ENCODE measurements at regions not wholly inside any gene's neighbourhood (a gene's known extent, or its start where the extent isn't known, plus 50 kb on each side); places are given as distances from the start of the nearest gene placed in this dataset.

GRCh38 chr7:88546808-88547207 lies 212.7 kb upstream of the ZNF804B start:
- POLR2A ChIA-PET: no interaction called here
- no peak overlapping the region for H3K4me3 ChIP-seq (replicated peaks in 1 of 3; ENCODE audit: insufficient read depth in 1 of 3, low read depth in 2 of 3, low read length in 3 of 3)
- DNase-seq (ENCODE audit: low spot score) (peak; percentile 58), FAIRE-seq (peak; percentile 56), ATAC-seq (peak; percentile 96)
- 4% methylated on average over 2 of the region's 2 CpGs for WGBS (ENCODE audit: low lambda C conversion rate)
- no peaks in the 10 kb centered on the region for H3K9me3 ChIP-seq (ENCODE audit: low read length)
- H4K20me1 ChIP-seq (ENCODE audit: insufficient read depth, low read length): no peaks in the 10 kb centered on the region
- H3K4me2 ChIP-seq (ENCODE audit: low read depth, low read length): no peak overlapping the region
- in situ Hi-C loops (cut with HindIII; ENCODE audit: extremely low pct_ligation_motif_present, low pct_unique_long_range_greater_than_20kb) (loop anchor here (10.0 kb wide), 2 partner anchors 288 to 1078 kb away; no protein-coding TSS in a partner anchor), intact Hi-C loops (cut with micrococcal nuclease; ENCODE audit: unreplicated experiment) (loop anchor here (1.0 to 10.0 kb wide), 3 partner anchors 304 to 1878 kb away; no protein-coding TSS in a partner anchor)
- CTCF ChIA-PET (ENCODE audit: low intra/inter-chr PET ratio, low total read pairs): interaction anchor here (1.1 to 1.7 kb wide), 2 partner anchors 289 to 1076 kb away, joined by 4 to 6 read pairs; no protein-coding TSS in a partner anchor
- no TSS peak for BruUV-seq (replicated peaks)
- no peak overlapping the region for H2AFZ ChIP-seq (ENCODE audit: low read length)
- no peaks in the 10 kb centered on the region for H3K27me3 ChIP-seq (ENCODE audit: control insufficient read depth in 1 of 2, insufficient read depth in 2 of 2, low read length in 2 of 2)
- TF ChIP-seq ERF (CRISPR knock-in tag; IDR thresholded peaks at IDR 0.05): 0 out of 2 replicates have a peak, but pooled peaks have one; percentile 21
- no peak for TF ChIP-seq HMG20B (CRISPR knock-in tag; conservative IDR thresholded peaks at IDR 0.05)
- TF ChIP-seq ZNF644 (CRISPR knock-in tag; IDR thresholded peaks at IDR 0.05; ENCODE audit: low read depth): 0 out of 2 replicates have a peak, but pooled peaks have one; percentile 12
- TF ChIP-seq RAD21 (CRISPR knock-in tag; IDR thresholded peaks at IDR 0.05): peak; percentile 75
- no peak for TF ChIP-seq ZNF878 (CRISPR knock-in tag; IDR thresholded peaks at IDR 0.05)
- TF ChIP-seq ZBTB14 (CRISPR knock-in tag; IDR thresholded peaks at IDR 0.05): no peak
- TF ChIP-seq SRY (CRISPR knock-in tag; IDR thresholded peaks at IDR 0.05): no peak
- 0 out of 2 replicates have a peak, but pooled peaks have one; percentile 22 for TF ChIP-seq MAX (IDR thresholded peaks at IDR 0.05)
- peak; percentile 97 for TF ChIP-seq ZKSCAN1 (IDR thresholded peaks at IDR 0.05; ENCODE audit: low read length)
- TF ChIP-seq MNT (IDR thresholded peaks at IDR 0.05): peak; percentile 80
- TF ChIP-seq ZNF430 (CRISPR knock-in tag; IDR thresholded peaks at IDR 0.05): no peak
- TF ChIP-seq THRA (CRISPR knock-in tag; IDR thresholded peaks at IDR 0.05; ENCODE audit: borderline replicate concordance): 0 out of 2 replicates have a peak, but pooled peaks have one; percentile 17
- TF ChIP-seq SMC3 (IDR thresholded peaks at IDR 0.05; ENCODE audit: low read length): peak; percentile 83
- peak; percentile 89 for TF ChIP-seq CTCF (CRISPR knock-in tag; IDR thresholded peaks at IDR 0.05)
- peak; percentile 93 for TF ChIP-seq STAG1 (CRISPR knock-in tag; IDR thresholded peaks at IDR 0.05)
- TF ChIP-seq ATRX (CRISPR knock-in tag; IDR thresholded peaks at IDR 0.05; ENCODE audit: borderline replicate concordance): no peak
- no peak for TF ChIP-seq ZFYVE20 (CRISPR knock-in tag; IDR thresholded peaks at IDR 0.05; ENCODE audit: borderline replicate concordance, low read depth)
- no peak overlapping the region for H3K27ac ChIP-seq (ENCODE audit: extremely low read length, insufficient read depth, low read length)
- no peak overlapping the region for H3K9ac ChIP-seq (ENCODE audit: insufficient read depth, low read depth, low read length)
- no peaks in the 10 kb centered on the region for H3K36me3 ChIP-seq (replicated peaks in 1 of 2; ENCODE audit: control insufficient read depth in 1 of 2, insufficient read depth in 2 of 2, low read length in 2 of 2)
- H3K4me1 ChIP-seq (ENCODE audit: insufficient read depth, low read length): no peaks in the 10 kb centered on the region
- no peaks in the 10 kb centered on the region for H3K79me2 ChIP-seq (ENCODE audit: insufficient read depth, low read length)
